Calu3 (cell line): ENCODE measurements at regions not wholly inside any gene's neighbourhood (a gene's known extent, or its start where the extent isn't known, plus 50 kb on each side); places are given as distances from the start of the nearest gene placed in this dataset.
A peak's percentile ranks its signal among the peaks of the same experiment; 100 is the strongest.

Source experiments
- BruUV-seq: library from RNA; stranded (reverse); fragments of 400-500 nt; replicated peaks from 2 replicates; lab custom pipeline; 2021; lab: Mats Ljungman, UMichigan
- CTCF ChIA-PET: fragments of 300-600 bp; sonication (Branson Sonifier 250); formaldehyde crosslinking; loops from one replicate; lab custom pipeline; 2022; ENCODE audit warnings: antibody characterized with exemption; lab: Charles Lee
- DNase-seq: peaks from one replicate; pipeline ENCODE4 v3.0.0; 2022
- H3K27ac Mint-ChIP-seq: one replicate; pipeline ENCODE4 v1.8.0; 2022; ENCODE audit warnings: mixed read lengths; ENCODE audit not compliant: unreplicated experiment
- H3K27me3 Mint-ChIP-seq: one replicate; pipeline ENCODE4 v1.8.0; 2022; ENCODE audit warnings: mixed read lengths; ENCODE audit not compliant: unreplicated experiment
- H3K36me3 Mint-ChIP-seq: one replicate; pipeline ENCODE4 v1.8.0; 2022; ENCODE audit warnings: mild to moderate bottlenecking, moderate library complexity, mixed read lengths; ENCODE audit not compliant: insufficient read depth, unreplicated experiment
- H3K4me1 Mint-ChIP-seq: one replicate; pipeline ENCODE4 v1.8.0; 2022; ENCODE audit warnings: mild to moderate bottlenecking, low read depth, mixed read lengths; ENCODE audit not compliant: unreplicated experiment
- H3K4me3 Mint-ChIP-seq: one replicate; pipeline ENCODE4 v1.8.0; 2022; ENCODE audit warnings: mild to moderate bottlenecking, low read depth, moderate library complexity, mixed read lengths; ENCODE audit not compliant: unreplicated experiment
- H3K9me3 Mint-ChIP-seq: one replicate; pipeline ENCODE4 v1.8.0; 2022; ENCODE audit warnings: low read depth, mixed read lengths; ENCODE audit not compliant: unreplicated experiment
- CTCF ChIP-seq: fragments of 200-600 bp; IDR thresholded peaks from one replicate; pipeline ENCODE4 v1.8.0; 2022; ENCODE audit warnings: antibody characterized with exemption; ENCODE audit not compliant: unreplicated experiment
- intact Hi-C: fragments of 100-400 bp; cut with micrococcal nuclease; formaldehyde crosslinking; loops from one replicate; pipeline ENCODE4 v1.10.0; 2022; ENCODE audit not compliant: unreplicated experiment

GRCh38 chr14:76961631-76962302 lies 66.7 kb downstream of the IRF2BPL start:
- TF ChIP-seq CTCF: no peak
- peaks cover 14% of the 10 kb centered on the region for H3K36me3 Mint-ChIP-seq
- H3K9me3 Mint-ChIP-seq: no peaks in the 10 kb centered on the region
- H3K4me3 Mint-ChIP-seq: peak overlapping the region; percentile 75
- H3K4me1 Mint-ChIP-seq: peaks cover 64% of the 10 kb centered on the region
- no TSS peak for BruUV-seq
- no peaks in the 10 kb centered on the region for H3K27me3 Mint-ChIP-seq
- intact Hi-C loops: loop anchor here (5.0 kb wide), 2 partner anchors 44 to 61 kb away; no protein-coding TSS in a partner anchor
- H3K27ac Mint-ChIP-seq: peak overlapping the region; percentile 99
- DNase-seq: peak; percentile 95
- CTCF ChIA-PET: interaction anchor here (0.6 to 2.2 kb wide), 16 partner anchors 9 to 289 kb away, joined by 3 to 17 read pairs (median 4); no protein-coding TSS in a partner anchor

- peak; percentile 76 for DNase-seq
- no TSS peak for BruUV-seq
- CTCF ChIA-PET: interaction anchor here (0.6 to 1.3 kb wide), 4 partner anchors 39 to 1772 kb away, joined by 3 to 6 read pairs (median 5); no protein-coding TSS in a partner anchor
These were observed 69.4 kb downstream of the IRF2BPL start for GRCh38 chr14:76958980-76959710.

GRCh38 chr14:76958020-76958979 lies 70.2 kb downstream of the IRF2BPL start:
- TSS peak; percentile 53 for BruUV-seq
- intact Hi-C loops: no loop called here
- Mint-ChIP-seq H3K27ac (peak overlapping the region; percentile 17), H3K4me1 (peaks cover 66% of the 10 kb centered on the region), H3K36me3 (peaks cover 17% of the 10 kb centered on the region), H3K27me3 (no peaks in the 10 kb centered on the region), H3K4me3 (no peak overlapping the region), H3K9me3 (no peaks in the 10 kb centered on the region)
- CTCF ChIA-PET: interaction anchor here (0.6 to 1.3 kb wide), 3 partner anchors 38 to 1771 kb away, joined by 3 to 6 read pairs (median 6); no protein-coding TSS in a partner anchor
- TF ChIP-seq CTCF: no peak
- DNase-seq: no peak

More at GRCh38 chr14:76958980-76959710, 69.4 kb downstream of the IRF2BPL start:
- peaks cover 74% of the 10 kb centered on the region for H3K4me1 Mint-ChIP-seq
- no peaks in the 10 kb centered on the region for H3K9me3 Mint-ChIP-seq
- H3K27me3 Mint-ChIP-seq: no peaks in the 10 kb centered on the region
- no peak for TF ChIP-seq CTCF
- H3K36me3 Mint-ChIP-seq: peaks cover 10% of the 10 kb centered on the region
- H3K4me3 Mint-ChIP-seq: no peak overlapping the region
- intact Hi-C loops: no loop called here
- H3K27ac Mint-ChIP-seq: peak overlapping the region; percentile 36
